Small intestine (tissue), 7 donors: ENCODE measurements at regions not wholly inside any gene's neighbourhood (a gene's known extent, or its start where the extent isn't known, plus 50 kb on each side); places are given as distances from the start of the nearest gene placed in this dataset.
"Not testable (repeated sequence)": the region's sequence is repeated elsewhere in the genome, so short reads cannot be mapped to it uniquely, and the experiment has no call there.

Experiments used
- DNase-seq, 2 donors: peaks; one replicate each; pipeline versions ENCODE4 v3.0.0 to v3.0.0-alpha.2; 2013
- FAIRE-seq: peaks from 2 replicates; lab custom pipeline; 2012; peaks lifted over from hg19 to GRCh38; lab: Jason Lieb, UNC
- H3K27ac ChIP-seq, 3 donors: one replicate each; pipeline ENCODE4 v1.5.1; 2013; ENCODE audit warnings: low read length in 2 of 3, mild to moderate bottlenecking in 2 of 3, control low read depth in 1 of 3, inconsistent platforms in 1 of 3, low read depth in 1 of 3, moderate library complexity in 1 of 3
- H3K27me3 ChIP-seq, 3 donors: one replicate each; pipeline ENCODE4 v1.6.1; 2013; ENCODE audit warnings: low read length in 3 of 3, inconsistent platforms in 1 of 3; ENCODE audit not compliant: control insufficient read depth in 3 of 3, insufficient read depth in 3 of 3
- H3K36me3 ChIP-seq, 3 donors: one replicate each; pipeline ENCODE4 v1.6.1; 2013; ENCODE audit warnings: low read length in 3 of 3, inconsistent platforms in 1 of 3, low read depth in 1 of 3, mild to moderate bottlenecking in 1 of 3, moderate library complexity in 1 of 3; ENCODE audit not compliant: control insufficient read depth in 3 of 3, insufficient read depth in 2 of 3
- H3K4me1 ChIP-seq, 3 donors: one replicate each; pipeline ENCODE4 v1.6.1; 2013; ENCODE audit warnings: low read length in 2 of 3, inconsistent platforms in 1 of 3, low read depth in 1 of 3, mild to moderate bottlenecking in 1 of 3, moderate library complexity in 1 of 3; ENCODE audit not compliant: control insufficient read depth in 3 of 3, insufficient read depth in 2 of 3
- H3K4me3 ChIP-seq, 3 donors: one replicate each; pipeline ENCODE4 v1.5.1; 2013; ENCODE audit warnings: low read length in 3 of 3, control low read depth in 1 of 3, inconsistent platforms in 1 of 3, low read depth in 1 of 3, mild to moderate bottlenecking in 1 of 3, moderate library complexity in 1 of 3
- H3K9me3 ChIP-seq, 2 donors: one replicate each; pipeline ENCODE4 v1.6.1; 2013; ENCODE audit warnings: low read depth in 1 of 2, low read length in 1 of 2; ENCODE audit not compliant: control insufficient read depth in 2 of 2, insufficient read depth in 1 of 2
- WGBS, 3 donors: extraction: QIAGEN DNeasy Blood & Tissue Kit; methylation state at CpG; one replicate each; pipeline ENCODE4 v1.1.7; 2013; 5-methylcytosine and 5-hydroxymethylcytosine counted together
- donor health status: healthy with polysubstance abuse.
- donor health status: control.
- donor health status: control.
- donor health status: Bipolar disorder and iron deficiency.
- donor health status: healthy.

- Histone ChIP-seq H3K27ac (no peak overlapping the region), H3K27me3 (peaks cover 0 to 7% (median 4%) of the 10 kb centered on the region in 3 donors), H3K9me3 (peaks cover 0 to 7% of the 10 kb centered on the region in 2 donors), H3K4me3 (no peak overlapping the region), H3K36me3 (no peaks in the 10 kb centered on the region), H3K4me1 (no peaks in the 10 kb centered on the region)
- 72 to 86% (median 84%) methylated on average over 3 of the region's 3 CpGs for WGBS, 3 donors
- FAIRE-seq, result no peak
- DNase-seq, result no peak
Measured at GRCh38 chr17:74140282-74140681, 63.2 kb upstream of the RPL38 start.

GRCh38 chr17:74141612-74142011 is 61.9 kb upstream of the RPL38 start:
- H3K4me1 ChIP-seq, result no peaks in the 10 kb centered on the region
- no peak overlapping the region for H3K4me3 ChIP-seq
- H3K9me3 ChIP-seq, result peaks cover 0 to 7% of the 10 kb centered on the region in 2 donors
- peaks cover 0 to 5% (median 0%) of the 10 kb centered on the region in 3 donors for H3K27me3 ChIP-seq
- no peaks in the 10 kb centered on the region for H3K36me3 ChIP-seq
- no peak overlapping the region for H3K27ac ChIP-seq
- DNase-seq (no peak), FAIRE-seq (no peak)

GRCh38 chr17:74143318-74143717 is 60.2 kb upstream of the RPL38 start:
- H3K9me3 ChIP-seq, H3K36me3 ChIP-seq, H3K4me3 ChIP-seq, H3K4me1 ChIP-seq, DNase-seq, H3K27ac ChIP-seq, FAIRE-seq, H3K27me3 ChIP-seq: not testable (repeated sequence)
- WGBS, 3 donors, result 64 to 82% (median 77%) methylated on average over 4 of the region's 4 CpGs

- H3K9me3 ChIP-seq, result peaks cover 0 to 5% of the 10 kb centered on the region in 2 donors
- no peaks in the 10 kb centered on the region for H3K4me1 ChIP-seq
- FAIRE-seq, result no peak
- H3K27me3 ChIP-seq, result peaks cover 0 to 7% (median 2%) of the 10 kb centered on the region in 3 donors
- H3K27ac ChIP-seq, result no peak overlapping the region
- DNase-seq, result no peak
- WGBS, 3 donors, result 54 to 60% (median 59%) methylated on average over 6 of the region's 6 CpGs
- H3K36me3 ChIP-seq, result no peaks in the 10 kb centered on the region
- no peak overlapping the region for H3K4me3 ChIP-seq
Measured at GRCh38 chr17:74145756-74146155, 57.7 kb upstream of the RPL38 start.

- no peak for DNase-seq
- Histone ChIP-seq H3K9me3 (peaks cover 0 to 4% of the 10 kb centered on the region in 2 donors), H3K36me3 (no peaks in the 10 kb centered on the region), H3K27ac (no peak overlapping the region), H3K27me3 (peaks cover 0 to 7% (median 2%) of the 10 kb centered on the region in 3 donors), H3K4me3 (no peak overlapping the region), H3K4me1 (no peaks in the 10 kb centered on the region)
- 69 to 73% (median 69%) methylated on average over 3 of the region's 3 CpGs for WGBS, 3 donors
- no peak for FAIRE-seq
Measured at GRCh38 chr17:74146196-74146595, 57.3 kb upstream of the RPL38 start.

GRCh38 chr17:74147056-74147835 is 56.2 kb upstream of the RPL38 start:
- FAIRE-seq (no peak), DNase-seq (no peak)
- peaks cover 0 to 7% (median 2%) of the 10 kb centered on the region in 3 donors for H3K27me3 ChIP-seq
- 78 to 79% (median 78%) methylated on average over 15 of the region's 15 CpGs for WGBS, 3 donors
- H3K27ac ChIP-seq, result no peak overlapping the region
- H3K4me3 ChIP-seq, result no peak overlapping the region
- H3K9me3 ChIP-seq, result peaks cover 0 to 4% of the 10 kb centered on the region in 2 donors
- no peaks in the 10 kb centered on the region for H3K4me1 ChIP-seq
- H3K36me3 ChIP-seq, result no peaks in the 10 kb centered on the region

GRCh38 chr17:74147966-74148365 is 55.5 kb upstream of the RPL38 start:
- Histone ChIP-seq H3K27me3 (peaks cover 0 to 7% (median 0%) of the 10 kb centered on the region in 3 donors), H3K27ac (no peak overlapping the region), H3K9me3 (peaks cover 0 to 4% of the 10 kb centered on the region in 2 donors), H3K4me1 (no peaks in the 10 kb centered on the region), H3K4me3 (no peak overlapping the region), H3K36me3 (no peaks in the 10 kb centered on the region)
- WGBS, 3 donors, result 58 to 76% (median 74%) methylated on average over 4 of the region's 4 CpGs
- DNase-seq (no peak), FAIRE-seq (no peak)

GRCh38 chr17:74148446-74148845 is 55.0 kb upstream of the RPL38 start:
- Histone ChIP-seq H3K9me3 (peaks cover 0 to 4% of the 10 kb centered on the region in 2 donors), H3K4me1 (no peaks in the 10 kb centered on the region), H3K27ac (no peak overlapping the region), H3K27me3 (peaks cover 0 to 7% (median 0%) of the 10 kb centered on the region in 3 donors), H3K36me3 (no peaks in the 10 kb centered on the region), H3K4me3 (no peak overlapping the region)
- WGBS, 3 donors, result 83 to 89% (median 87%) methylated on average over 4 of the region's 4 CpGs
- DNase-seq (no peak), FAIRE-seq (no peak)
